ENCODE measurements at regions not wholly inside any gene's neighbourhood (a gene's known extent, or its start where the extent isn't known, plus 50 kb on each side); places are given as distances from the start of the nearest gene placed in this dataset.

DNA sequence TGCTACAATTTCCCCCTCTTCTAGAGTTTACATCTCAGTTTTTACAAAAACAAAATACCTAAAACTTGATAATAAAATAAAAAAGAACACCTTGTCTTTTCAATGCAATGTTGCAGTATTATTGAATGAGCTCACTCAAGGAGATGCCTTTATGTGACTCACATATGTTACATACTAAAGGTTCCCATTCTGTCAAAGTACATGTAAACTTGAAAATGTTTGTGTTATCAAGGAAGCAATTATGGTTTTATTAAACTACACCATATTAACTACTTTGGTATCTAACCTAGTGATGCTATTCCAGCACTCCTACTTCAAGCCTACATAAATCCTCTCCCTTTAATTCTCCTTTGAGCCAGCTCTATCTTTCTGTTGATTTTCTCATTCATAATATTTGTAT is 658.3 kb downstream of the PTPRC start:
- DNase-seq = no peak

DNA sequence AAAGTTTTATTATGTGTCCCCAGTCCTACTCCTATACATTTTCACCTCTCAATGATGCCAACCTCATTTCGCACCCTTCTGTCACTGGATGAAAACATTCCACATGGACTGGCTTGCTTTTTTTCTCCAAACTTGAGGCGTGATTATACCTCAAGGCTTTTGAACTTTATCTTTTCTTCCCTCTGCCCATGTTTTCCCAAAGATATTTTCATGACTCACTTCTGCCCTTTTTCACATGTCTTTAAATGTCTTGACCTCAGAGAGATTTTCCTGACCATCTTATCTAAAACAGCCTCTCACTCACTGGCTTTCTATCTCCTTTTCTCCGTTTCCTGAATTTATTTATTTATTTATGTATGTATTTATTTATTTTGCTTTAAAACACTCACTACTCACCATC is 659.0 kb downstream of the PTPRC start:
- no peak for DNase-seq

DNA sequence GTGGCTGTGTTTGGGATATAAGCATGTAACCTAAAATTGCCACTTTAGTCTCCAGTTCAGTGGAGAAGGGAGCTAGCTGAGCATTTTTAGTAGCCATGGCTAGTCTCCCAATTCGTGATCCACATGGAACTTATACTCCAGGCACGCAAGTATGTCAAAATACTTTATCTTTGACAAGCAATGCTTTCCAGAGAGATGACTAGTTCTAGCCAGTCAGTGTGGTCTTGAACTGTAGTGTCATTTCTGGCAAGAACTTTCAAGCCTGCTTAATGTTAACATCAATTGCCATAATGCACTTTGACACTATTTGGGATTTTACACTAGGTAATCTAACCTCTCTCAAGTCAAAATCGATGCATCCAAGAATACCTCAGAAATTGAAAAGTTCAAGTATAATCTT is 660.0 kb downstream of the PTPRC start:
- no peak for DNase-seq

DNA sequence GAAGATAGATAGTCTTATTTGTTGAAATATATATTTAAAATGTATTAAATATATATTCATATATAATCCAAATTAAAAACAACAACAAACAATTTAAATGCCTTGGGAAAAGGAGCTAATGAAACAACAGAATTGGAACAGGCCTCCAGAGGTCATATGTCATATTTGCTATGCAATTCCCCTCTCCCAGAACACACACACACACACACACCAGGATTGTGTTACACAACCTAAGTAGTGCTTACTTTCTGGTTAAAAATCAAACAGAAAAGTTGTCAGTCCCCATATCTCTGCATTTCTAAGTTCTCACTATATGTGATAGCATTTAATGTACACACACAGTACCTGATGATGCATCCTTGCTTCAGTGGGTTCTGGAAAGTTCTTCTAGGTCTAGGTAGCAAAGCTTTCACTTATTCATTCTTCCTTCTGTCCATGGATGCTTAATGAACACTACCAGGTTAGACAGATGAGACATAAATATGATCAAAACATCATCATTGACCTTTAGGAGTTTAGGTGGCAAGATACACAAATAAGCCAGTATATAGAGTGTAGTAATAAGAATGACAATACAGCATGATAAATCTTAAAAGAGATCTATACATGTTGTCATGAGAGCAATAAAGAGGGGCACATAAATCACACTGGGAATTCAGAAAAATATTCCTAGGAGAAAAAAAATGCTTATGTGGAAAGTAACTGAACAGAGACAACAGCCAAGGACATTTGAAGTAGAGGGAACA is 662.8 kb downstream of the PTPRC start:
- DNase-seq = no peak

DNA sequence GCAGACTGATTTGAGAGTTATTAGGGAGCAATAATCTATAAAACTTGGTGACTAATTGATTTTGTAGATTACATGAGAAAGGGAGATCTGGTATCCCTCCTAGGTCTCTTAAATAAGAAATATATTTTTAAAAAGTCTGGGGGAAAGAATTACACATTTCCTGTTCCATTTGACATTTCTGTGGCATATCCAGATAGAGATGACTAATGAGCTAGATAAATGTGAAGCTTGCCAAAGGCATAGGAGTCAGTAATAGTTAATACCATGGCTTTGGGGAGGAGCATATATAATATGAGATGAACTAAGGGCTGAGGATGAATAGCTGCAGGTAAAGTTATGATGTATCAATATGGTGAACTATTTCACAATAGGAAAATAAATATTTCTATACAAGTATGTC is 663.7 kb downstream of the PTPRC start:
- DNase-seq = no peak

DNA sequence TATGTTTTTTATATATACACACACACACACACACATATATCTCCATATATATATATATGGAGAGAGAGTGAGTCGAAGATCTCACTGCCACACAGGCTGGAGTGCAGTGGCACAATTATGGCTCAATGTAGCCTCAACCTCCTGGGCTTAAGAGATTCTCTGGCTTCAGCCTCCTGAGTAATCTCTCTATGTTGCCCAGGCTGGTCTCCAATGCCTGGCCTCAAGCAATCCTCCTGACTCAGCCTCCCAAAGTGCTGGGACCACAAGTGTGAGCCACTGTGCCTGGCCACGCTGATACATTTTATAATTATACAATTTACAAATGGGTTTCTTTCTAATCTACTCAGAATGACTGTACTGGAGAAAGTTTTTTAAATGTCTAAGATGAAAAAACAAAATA is 664.2 kb downstream of the PTPRC start:
- DNase-seq = no peak

DNA sequence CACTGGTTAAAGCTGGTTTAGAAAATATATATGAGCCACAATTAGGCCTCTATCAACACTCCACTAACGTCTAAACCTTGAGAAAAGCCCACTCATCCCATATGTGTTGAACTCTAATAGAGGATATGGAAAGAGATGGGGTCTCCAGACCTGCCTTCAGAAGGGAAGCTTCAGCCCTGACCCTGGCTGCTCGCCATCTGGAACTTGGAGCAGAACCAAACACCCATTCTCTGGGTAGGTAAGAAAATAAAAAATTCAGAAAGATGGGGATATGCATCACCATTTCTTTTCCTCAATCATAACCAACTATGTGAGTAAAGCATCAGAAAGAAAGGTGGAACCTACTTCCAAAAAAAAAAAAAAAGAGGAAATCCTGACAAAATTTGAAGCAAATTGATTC is 666.2 kb downstream of the PTPRC start:
- no peak for DNase-seq

DNA sequence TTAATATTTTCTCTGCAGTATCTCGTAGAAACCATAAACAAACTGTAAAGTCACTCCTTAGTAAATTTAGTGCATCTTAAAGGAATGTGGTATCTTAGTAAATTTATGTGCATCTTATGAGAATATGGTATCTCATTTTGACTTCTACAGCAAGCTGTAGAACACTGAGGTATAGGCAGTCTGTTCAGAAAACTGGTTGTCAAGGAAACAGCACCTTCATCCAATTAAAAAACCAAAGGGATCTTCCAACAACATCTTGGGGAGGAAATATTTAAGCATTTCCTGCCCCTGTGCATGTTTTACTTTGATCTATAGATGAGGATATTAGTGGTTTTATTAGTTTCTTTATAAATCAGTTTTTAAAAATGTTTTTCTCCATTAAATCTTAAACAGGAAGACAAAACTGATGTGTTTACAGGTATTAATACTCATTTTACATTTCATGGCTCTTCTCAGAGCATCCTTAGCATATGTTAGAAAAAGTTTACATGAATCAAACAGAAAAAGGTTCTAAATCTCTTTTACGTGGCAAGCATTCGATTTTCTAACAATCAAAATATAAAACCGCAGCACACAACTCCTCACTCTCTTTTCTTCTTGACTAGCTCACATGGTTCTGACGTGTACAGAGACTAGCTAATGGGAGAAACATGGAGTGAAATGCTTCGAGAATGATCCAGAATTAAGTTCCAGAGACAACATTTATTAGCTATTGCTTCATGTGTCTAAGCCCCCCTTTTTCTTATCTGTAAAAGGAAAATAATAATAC is 668.8 kb downstream of the PTPRC start:
- DNase-seq = no peak

DNA sequence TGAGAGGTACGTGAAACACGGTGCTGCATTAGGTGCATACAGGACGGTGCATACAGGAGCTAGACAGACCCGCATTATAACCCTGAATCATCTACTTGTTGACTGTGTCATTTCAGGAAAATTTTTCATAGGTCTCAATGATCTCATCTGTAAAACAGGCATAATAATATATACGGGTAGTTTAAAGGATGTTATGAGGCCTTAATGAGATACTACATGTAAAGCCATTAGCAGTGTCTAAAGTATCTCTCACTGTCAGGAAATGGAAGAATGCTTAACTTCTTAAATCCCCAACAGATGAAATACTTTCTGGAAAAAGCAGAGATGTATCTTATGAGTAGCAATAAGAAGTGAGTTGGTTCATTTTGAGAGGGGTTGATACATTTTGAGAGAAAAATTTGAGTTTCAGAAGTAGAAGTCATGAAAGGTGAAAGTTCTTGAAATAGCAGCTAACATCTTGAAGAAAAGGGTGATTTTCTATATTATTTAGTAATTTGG is 669.6 kb downstream of the PTPRC start:
- DNase-seq = no peak

DNA sequence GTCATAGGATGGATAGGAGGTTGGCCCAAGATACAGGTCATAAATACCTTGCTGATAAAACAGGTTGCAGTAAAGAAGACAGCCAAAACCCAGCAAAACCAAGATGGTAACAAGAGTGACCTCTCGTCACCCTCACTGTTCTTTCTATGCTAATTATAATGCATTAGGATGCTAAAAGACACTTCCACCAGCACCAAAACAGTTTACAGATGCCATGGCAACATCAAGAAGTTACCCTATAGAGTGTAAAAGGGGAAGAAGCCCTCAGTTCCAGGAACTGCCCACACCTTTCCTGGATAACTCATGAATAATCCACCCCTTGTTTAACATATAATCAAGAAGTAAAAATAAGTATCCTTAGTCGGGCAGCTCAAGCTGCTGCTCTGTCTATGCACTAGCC is 671.9 kb downstream of the PTPRC start:
- no peak for DNase-seq

DNA sequence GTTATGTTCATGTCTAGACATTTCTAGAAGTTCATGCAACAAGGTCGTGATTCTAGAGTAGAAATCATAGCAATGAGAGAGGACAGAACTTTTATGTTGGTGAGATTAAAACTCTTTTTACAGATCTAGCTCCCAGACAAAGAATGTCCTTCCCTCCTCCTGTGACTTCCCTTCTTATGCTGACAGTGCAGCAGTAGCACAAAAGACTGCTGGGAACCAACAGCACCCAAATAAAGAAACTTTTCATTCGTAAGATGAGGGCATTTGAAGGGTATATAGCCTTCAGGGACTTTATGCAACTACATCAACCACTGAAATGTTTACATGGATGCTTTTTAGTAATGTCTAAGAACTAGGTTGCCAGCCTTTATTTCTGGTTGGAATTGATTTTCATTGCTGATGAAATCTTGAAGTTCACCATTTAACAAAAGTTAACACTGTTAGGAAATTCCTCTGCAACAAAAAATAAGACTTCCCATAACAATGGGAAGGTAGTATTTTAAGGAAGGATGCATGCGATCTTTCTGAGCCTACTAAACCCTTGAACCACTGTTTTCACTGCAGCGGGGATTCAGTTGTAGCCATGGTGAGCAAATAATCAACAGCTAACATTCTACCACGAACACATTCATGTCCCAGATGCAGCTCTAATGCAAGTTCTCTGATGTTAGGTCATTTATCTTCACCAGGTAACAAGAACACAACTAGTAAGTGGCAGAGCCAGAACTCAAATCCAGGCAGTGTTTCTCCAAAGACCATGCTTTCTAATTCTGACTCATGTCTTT is 672.8 kb downstream of the PTPRC start:
- no peak for DNase-seq

DNA sequence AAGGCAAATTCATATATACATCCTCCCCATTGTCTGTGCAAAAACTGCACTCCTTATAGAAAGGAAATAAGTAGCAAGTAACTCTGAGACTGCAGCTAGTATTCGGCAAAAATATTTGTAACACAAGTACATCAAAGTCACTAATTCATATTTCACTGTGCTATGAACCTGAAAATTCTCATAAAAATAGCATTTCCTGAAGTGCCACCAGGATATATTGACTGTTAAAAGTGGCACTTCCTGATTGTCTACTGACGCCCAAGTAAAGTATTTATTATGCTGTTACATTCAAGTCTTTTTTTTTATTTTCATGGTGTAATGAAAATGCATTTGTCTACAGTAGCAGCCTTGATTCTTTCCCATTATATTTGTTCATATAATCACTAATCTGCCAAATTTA is 673.8 kb downstream of the PTPRC start:
- DNase-seq = no peak

DNA sequence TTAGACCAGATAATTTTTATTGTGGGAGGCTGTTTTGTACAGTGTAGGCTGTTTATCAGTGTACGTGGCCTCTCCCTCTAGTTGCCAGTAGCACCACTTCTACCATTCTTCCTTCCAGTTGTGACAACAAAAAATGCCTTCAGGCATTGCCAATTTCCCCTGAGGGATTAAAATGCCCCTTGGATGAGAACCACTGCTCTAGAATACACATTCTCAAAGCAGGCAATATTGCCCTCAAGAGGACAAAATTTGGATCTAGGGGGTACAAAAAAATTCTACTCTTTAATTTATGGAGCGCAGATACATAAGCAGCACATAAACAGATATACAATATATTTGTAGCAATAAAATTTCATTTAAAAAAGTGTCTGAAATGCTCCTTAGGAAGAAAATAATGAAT is 674.6 kb downstream of the PTPRC start:
- DNase-seq = no peak

DNA sequence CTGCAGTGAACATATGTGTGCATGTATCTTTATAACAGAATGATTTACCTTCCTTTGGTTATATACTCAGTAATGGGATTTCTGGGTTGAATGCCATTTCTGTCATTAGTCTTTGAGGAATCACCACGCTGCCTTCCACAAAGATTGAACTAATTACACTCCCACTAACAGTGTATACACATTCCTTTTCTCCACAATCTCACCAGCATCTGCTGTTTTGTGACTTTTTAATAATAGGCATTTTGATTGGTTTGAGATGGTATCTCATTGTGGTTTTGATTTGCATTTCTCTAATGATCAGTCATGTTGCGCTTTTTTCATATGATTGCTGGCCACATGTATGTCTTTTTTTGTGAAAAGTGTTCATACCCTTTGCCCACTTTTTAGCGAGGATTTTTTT is 680.5 kb downstream of the PTPRC start:
- no peak for DNase-seq

DNA sequence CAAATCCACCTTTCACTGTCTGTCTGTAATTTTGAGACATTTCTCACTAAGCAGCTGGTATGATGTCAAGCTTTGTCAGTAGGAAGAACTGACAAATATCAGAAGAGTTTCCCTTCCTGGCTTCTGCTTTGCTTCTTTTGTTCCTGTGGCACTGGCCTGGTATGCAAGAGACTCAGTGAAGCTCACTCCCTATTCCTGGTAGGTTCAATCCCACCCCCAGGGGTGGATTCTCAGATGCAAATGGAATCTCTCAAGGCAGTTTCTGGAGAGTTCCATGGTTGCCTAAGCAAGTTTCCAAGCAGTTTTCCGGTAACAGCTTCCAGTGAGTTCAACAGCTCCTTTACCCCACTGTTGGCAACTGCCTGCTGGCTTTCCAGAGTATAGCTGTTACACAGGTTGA is 683.4 kb downstream of the PTPRC start:
- no peak for DNase-seq

DNA sequence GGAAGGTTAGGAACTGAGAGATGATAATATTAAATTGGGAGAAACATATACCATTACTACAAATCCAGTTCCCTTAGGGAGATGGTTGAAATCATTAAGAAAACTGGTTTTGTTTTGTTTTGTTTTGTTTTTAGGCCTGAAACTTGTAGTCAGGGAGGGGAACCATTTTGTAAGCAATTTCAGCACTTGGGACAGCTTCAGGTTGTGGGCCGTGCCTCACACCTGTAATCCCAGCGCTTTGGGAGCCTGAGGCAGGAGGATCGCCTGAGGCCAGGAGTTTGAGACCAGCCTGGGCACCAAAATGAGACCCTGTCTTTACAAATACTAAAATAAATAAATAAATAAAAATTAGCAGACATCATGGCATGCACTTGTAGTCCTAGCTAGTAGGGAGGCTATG is 694.3 kb upstream of the NR5A2 start:
- no peak for DNase-seq

DNA sequence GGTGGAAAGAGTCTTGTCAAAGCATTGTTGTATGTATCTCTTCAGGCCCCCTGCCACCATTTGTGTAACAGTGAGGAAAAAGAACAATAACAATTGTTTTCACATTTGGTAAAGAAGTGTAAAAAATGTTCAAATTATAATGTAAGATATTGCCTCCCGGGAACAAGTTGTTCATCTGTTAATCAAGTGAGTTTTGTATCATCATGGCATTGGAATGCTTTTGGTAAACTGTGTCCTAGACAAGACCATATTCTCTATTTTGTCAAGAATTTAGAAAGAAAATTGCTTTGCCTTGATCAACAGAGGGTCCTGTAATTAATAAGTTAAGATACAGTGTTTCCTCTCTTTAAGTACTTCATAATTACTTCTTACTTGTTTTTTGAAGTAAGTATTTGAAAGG is 692.0 kb upstream of the NR5A2 start:
- no peak for DNase-seq

DNA sequence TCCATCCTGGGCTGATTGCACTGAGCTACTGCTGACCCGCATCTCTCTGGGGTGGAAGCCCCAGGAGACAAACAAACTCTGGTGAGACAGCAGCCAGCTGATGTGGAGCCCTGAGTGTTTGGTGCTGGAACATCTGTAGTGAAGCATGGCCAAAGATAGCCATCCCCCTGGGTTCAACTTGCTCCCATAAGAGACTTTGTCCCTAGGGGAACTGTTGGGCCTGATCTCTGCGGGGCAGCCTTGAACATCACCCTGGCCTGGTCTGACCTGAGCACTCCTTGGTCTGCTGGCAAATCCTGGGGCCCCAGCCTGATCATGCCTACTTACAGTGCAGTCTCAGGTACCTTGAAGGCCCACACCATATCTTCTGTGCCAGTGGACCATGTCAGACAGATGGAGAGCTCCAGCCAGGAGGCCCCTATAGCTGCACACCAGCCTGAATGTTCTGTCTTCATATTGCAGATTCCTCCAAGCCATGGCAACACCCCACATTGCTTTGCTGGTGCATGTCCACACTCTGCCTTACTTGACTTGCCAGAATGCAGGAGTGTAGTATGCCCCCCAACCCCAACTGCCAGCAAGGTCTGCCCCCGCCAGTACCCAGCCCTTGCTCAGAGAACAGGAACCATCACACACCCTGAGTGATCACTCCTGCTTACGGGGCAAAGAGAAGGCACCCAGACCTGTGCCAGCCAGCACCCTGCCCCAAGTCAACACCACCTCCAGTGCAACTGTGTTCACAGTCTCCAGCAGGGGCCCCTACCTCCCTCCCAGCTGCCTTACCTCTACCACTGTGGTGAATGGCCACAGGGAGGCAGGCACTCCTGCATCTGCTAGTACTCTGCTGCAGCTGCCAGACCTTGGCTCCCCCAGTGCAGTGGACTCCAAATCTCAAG is 690.5 kb upstream of the NR5A2 start:
- DNase-seq = no peak

DNA sequence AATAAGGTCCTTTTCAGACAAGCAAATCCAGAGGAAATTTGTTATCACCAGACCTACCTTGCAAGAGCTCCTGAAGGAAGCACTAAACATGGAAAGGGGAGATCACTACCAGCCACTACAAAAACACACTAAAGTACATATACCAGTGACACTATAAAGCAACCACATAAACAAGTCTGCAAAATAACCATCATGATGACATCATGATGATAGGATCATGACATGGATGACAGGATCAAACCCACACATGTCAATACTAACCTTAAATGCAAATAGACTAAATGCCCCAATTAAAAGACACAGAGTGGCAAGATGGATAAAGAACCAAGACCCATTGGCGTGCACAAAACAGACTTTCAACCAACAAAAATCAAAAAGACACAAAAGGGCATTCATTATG is 688.8 kb upstream of the NR5A2 start:
- no peak for DNase-seq

DNA sequence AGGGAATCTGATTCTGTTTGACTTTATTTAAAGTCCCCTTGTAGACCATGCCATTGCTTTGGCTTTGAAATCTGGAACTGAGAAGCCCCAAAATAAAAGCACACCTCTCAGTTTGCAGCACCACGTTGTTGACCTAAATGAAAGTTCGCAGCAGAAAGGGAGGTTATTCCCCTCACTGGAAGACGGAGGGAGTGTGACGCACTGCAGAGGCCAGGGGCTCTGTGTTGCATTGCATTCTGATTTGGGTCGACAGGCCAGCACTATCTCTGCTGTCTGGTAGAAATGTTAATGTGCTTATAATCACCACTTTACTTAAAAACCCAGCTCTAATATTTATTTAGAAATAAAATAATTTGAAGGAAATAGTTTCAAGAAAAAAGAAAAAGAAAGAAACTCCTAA is 675.2 kb upstream of the NR5A2 start:
- DNase-seq = no peak

DNA sequence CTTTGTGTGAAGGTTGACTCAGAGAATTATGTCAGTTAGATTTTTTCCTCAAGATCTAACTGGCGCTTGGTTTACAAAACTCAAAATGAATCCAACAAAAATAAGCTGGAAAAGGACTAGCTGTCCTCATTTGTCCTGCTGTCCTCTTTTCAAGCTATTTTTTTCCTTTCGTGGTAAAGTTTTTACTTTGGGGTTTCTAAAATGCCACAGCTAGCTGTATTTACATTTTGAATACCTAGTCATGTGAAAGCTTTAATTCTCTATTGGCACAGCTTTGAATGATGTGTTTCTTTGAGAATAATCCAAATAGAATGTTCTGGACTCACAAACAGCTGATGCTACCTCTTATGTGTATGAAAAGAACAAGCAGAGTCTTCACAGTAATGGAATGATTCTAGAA is 673.6 kb upstream of the NR5A2 start:
- DNase-seq = no peak

DNA sequence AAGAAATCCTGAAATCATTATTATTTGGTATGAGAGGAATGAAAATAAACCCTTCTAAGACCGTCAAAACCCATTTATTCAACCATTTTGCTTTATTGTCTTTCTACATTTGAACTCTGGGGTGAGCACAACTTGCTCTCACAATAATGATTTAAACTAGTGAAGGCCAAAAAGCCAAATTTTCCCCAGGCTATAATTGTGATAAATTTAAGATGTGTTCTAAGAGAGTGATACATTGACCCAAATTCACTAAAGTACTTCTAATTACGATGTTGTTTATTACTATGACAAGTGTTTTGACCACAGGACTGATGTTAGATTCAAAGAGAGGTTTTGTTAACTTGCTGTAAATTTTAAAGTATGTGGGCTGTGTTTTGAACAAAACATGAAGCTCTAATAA is 670.9 kb upstream of the NR5A2 start:
- DNase-seq = no peak

DNA sequence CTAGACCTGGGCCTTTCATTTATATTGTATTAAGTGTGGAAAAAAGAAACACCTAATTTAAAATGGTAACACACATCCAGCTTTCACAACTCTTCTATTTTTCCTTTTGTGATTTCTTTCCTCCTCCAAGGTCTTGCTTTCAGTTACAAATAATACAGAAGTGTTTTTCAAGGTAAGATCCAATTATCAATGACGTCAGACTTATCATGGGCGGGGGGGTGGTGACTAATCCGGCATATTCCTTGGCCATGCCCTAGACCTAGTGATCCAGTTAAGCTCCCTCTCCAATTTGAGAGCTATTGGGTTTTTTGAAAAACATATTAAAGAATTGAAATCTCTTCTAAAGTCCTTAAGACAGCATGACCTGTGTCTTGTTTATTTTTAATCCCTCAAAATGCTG is 669.9 kb upstream of the NR5A2 start:
- DNase-seq = no peak

All from CD4-positive, alpha-beta T cell treated with Interleukin-10 for 1 hour (primary cell).